ENCODE measurements at regions not wholly inside any gene's neighbourhood (a gene's known extent, or its start where the extent isn't known, plus 50 kb on each side); places are given as distances from the start of the nearest gene placed in this dataset.

- no peak overlapping the region for H2AFZ ChIP-seq (ENCODE audit: low read depth, low read length)
- ChIA-PET CTCF (interaction anchor here (0.9 to 1.1 kb wide), 2 partner anchors 55 to 105 kb away, joined by 3 read pairs; no protein-coding TSS in a partner anchor), POLR2A (no interaction called here)
- intact Hi-C loops (cut with micrococcal nuclease) (no loop called here), dilution Hi-C loops (cut with MboI; ENCODE audit: extremely low pct_ligation_motif_present, low sequenced_read_pairs) (no loop called here)
- no peaks in the 10 kb centered on the region for H3K27me3 ChIP-seq (ENCODE audit: control insufficient read depth in 2 of 2, insufficient read depth in 2 of 2, low read length in 2 of 2)
- H3K4me3 ChIP-seq (replicated peaks in 1 of 3; ENCODE audit: insufficient read depth in 1 of 3, low read depth in 1 of 3, low read length in 3 of 3) = no peak overlapping the region
- H3K9me3 ChIP-seq (replicated peaks; ENCODE audit: control insufficient read depth, insufficient read depth, low read length) = no peaks in the 10 kb centered on the region
- no peaks in the 10 kb centered on the region for H3K36me3 ChIP-seq (ENCODE audit: control insufficient read depth in 2 of 2, extremely low read depth in 1 of 2, insufficient read depth in 2 of 2, low read length in 2 of 2)
- H3K27ac ChIP-seq (ENCODE audit: insufficient read depth, low read depth, low read length) = no peak overlapping the region
- BruUV-seq (replicated peaks) = no TSS peak
- no peak for FAIRE-seq
- no peaks in the 10 kb centered on the region for H3K9me1 ChIP-seq (replicated peaks; ENCODE audit: control insufficient read depth, extremely low read depth, insufficient read depth, low read length)
- no peak overlapping the region for H3K9ac ChIP-seq (replicated peaks; ENCODE audit: extremely low read depth, insufficient read depth, low read length)
- H3K4me2 ChIP-seq (ENCODE audit: insufficient read depth, low read length) = no peak overlapping the region
- TF ChIP-seq MAX (IDR thresholded peaks at IDR 0.05; ENCODE audit: insufficient read depth, insufficient read length) (no peak), EZH2 (IDR thresholded peaks at IDR 0.05; ENCODE audit: borderline replicate concordance, low read depth, low read length, severe bottlenecking) (no peak), FOS (IDR thresholded peaks at IDR 0.05; ENCODE audit: borderline replicate concordance, insufficient read depth, low read length) (no peak), POLR2A (IDR thresholded peaks at IDR 0.05; ENCODE audit: low read depth, low read length) (no peak), JUN (IDR thresholded peaks at IDR 0.05; ENCODE audit: borderline replicate concordance, insufficient read depth, insufficient read length, low read depth) (no peak), CTCF (IDR thresholded peaks at IDR 0.05; ENCODE audit: extremely low read depth in 1 of 2, insufficient read depth in 1 of 2, low read depth in 1 of 2, low read length in 2 of 2) (no peak), GATA2 (IDR thresholded peaks at IDR 0.05; ENCODE audit: insufficient read depth, insufficient read length, low read depth, low read length) (no peak), MYC (IDR thresholded peaks at IDR 0.05; ENCODE audit: low read depth, low read length) (no peak), POLR2AphosphoS5 (IDR thresholded peaks at IDR 0.05; ENCODE audit: insufficient read depth, low read depth, low read length) (no peak)
- H3K79me2 ChIP-seq (ENCODE audit: control insufficient read depth, insufficient read depth, low read length) = no peaks in the 10 kb centered on the region
- no peak for DNase-seq (ENCODE audit: low read depth, low spot score)
- no peaks in the 10 kb centered on the region for H3K4me1 ChIP-seq (ENCODE audit: control insufficient read depth, extremely low read depth, insufficient read depth, low read length)
- H4K20me1 ChIP-seq (replicated peaks; ENCODE audit: control insufficient read depth, extremely low read depth, insufficient read depth, low read length) = no peaks in the 10 kb centered on the region
Measured at GRCh38 chr21:33987461-33987860, 71.9 kb upstream of the ATP5PO start.
